Heart left ventricle (tissue), 13 donors: ENCODE measurements at regions not wholly inside any gene's neighbourhood (a gene's known extent, or its start where the extent isn't known, plus 50 kb on each side); places are given as distances from the start of the nearest gene placed in this dataset.

Experiments used
- CTCF ChIP-seq, 12 donors: fragments of 200-600 bp; sonication (generic) in 4 of 12; IDR thresholded peaks; one replicate each; pipeline versions ENCODE4 v1.5.0 to v1.8.0; 2018 to 2022; ENCODE audit warnings: antibody characterized with exemption in 12 of 12, mild to moderate bottlenecking in 5 of 12
- POLR2A ChIP-seq, 2 donors: fragments of 450-650 bp; IDR thresholded peaks; one replicate each; pipeline ENCODE4 v1.6.1; 2017; ENCODE audit warnings: antibody characterized with exemption in 2 of 2, mild to moderate bottlenecking in 2 of 2, moderate library complexity in 2 of 2
- donor health status: ischemic (EF 13 %, LVEDD 7.1; RV severe dilation, severe dysfunction).
- donor health status: DM: no; HTN: yes; CAD: no.
- donor health status: DM: no; HTN: no; CAD: no.
- donor health status: ischemic (EF 25% LVEDD 6.9; RV normal size, moderate dysfunction).
- donor health status: ischemic (EF 25% LVEDD 5.7; RV mildly dilated, moderate dysfunction).
- donor health status: ischemic (EF 35%, LVEDD 5.7; RV mildly dilated, moderate dysfunction).
- donor health status: nonischemic (EF 11% LVEDD 7.7; RV severe dilation, severe dysfunction).
- donor health status: DM: yes; HTN: yes; CAD: no.
- donor health status: PGD.
- donor health status: ischemic (EF 29% LVEDD 5.4; RV normal size, mild dysfunction).
- donor health status: nonischemic (EF 23%, LVEDD 6.1; RV moderate dilation, normal function).

DNA sequence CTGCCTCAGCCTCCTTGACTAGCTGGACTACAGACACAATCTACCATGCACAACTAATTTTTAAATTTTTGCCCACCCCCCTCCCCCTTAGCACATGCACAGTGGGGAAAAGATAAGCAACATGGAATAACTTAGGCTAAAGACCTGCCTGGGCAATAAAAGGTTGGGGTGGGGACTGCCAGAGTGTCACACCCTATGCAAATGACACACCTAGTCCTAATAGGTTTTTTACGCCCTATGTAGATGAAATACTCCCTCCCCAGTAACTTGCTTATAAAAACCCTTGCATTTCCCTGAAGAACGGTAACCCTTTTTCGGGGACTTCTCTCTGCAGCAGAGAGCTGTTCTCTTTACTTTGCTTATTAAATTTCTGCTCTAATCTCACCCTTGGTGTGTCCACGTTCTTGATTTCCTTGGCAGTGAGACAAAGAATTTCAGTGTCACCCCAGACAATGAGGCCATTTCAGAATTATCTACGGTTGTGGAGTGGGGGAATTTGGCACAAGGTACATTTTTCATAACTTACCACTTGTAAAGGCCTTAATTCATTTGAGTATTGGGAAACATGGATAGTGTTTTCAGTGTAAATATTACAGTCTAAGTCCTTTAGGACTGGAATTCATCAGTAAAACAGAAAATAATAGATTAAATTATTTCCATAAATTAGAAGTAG, 109.2 kb downstream of the NOL4 start:
- TF ChIP-seq CTCF (IDR thresholded peaks at IDR 0.05) (no peak), POLR2A (IDR thresholded peaks at IDR 0.05) (no peak)
